CD4-positive, alpha-beta T cell (primary cell): ENCODE measurements at regions not wholly inside any gene's neighbourhood (a gene's known extent, or its start where the extent isn't known, plus 50 kb on each side); places are given as distances from the start of the nearest gene placed in this dataset.

ENCODE experiments used
- ATAC-seq: fragments of 200-7000 bp; cut with Tn5 transposase; one replicate; pipeline ENCODE4 v1.10.0; 2022; ENCODE audit warnings: mild to moderate bottlenecking; ENCODE audit not compliant: poor library complexity
- CTCF ChIA-PET: fragments of 350-600 bp; sonication (Branson Sonifier 250); formaldehyde crosslinking; loops from one replicate; lab custom pipeline; 2021; ENCODE audit warnings: antibody characterized with exemption, inconsistent platforms; lab: Charles Lee
- POLR2A ChIA-PET: fragments of 350-600 bp; sonication (Branson Sonifier 250); formaldehyde crosslinking; loops from one replicate; lab custom pipeline; 2021; ENCODE audit warnings: antibody characterized with exemption, inconsistent platforms; lab: Charles Lee
- DNase-seq, 14 experiments: peaks; one replicate each; pipeline ENCODE4 v3.0.0-alpha.2; 2013 to 2020; ENCODE audit warnings: mixed read lengths in 2 of 14
- H3K27ac ChIP-seq, 2 donors: one replicate each; pipeline versions ENCODE4 v1.5.1 to v1.7.0; 2013; ENCODE audit warnings: low read length in 2 of 2, low read depth in 1 of 2, mild to moderate bottlenecking in 1 of 2
- H3K27me3 ChIP-seq, 2 experiments: 1 replicate in 1 of 2; 2 replicates in 1 of 2; pipeline versions ENCODE4 v1.6.1 to v1.7.0; 2013; ENCODE audit warnings: low read length in 2 of 2, control low read depth in 1 of 2, mild to moderate bottlenecking in 1 of 2, moderate library complexity in 1 of 2; ENCODE audit not compliant: insufficient read depth in 2 of 2, control insufficient read depth in 1 of 2
- H3K36me3 ChIP-seq: one replicate; pipeline ENCODE4 v1.6.1; 2013; ENCODE audit warnings: low read length, control low read depth; ENCODE audit not compliant: insufficient read depth
- H3K4me1 ChIP-seq: one replicate; pipeline ENCODE4 v1.6.1; 2013; ENCODE audit warnings: low read length, control low read depth; ENCODE audit not compliant: insufficient read depth
- H3K4me3 ChIP-seq: one replicate; pipeline ENCODE4 v1.5.1; 2013; ENCODE audit warnings: mild to moderate bottlenecking, low read length, moderate library complexity
- H3K9me3 ChIP-seq, 2 experiments: 1 replicate in 1 of 2; 2 replicates in 1 of 2; pipeline versions ENCODE4 v1.6.1 to v1.7.0; 2013; ENCODE audit warnings: low read length in 2 of 2, mild to moderate bottlenecking in 2 of 2, control low read depth in 1 of 2, moderate library complexity in 1 of 2; ENCODE audit not compliant: control insufficient read depth in 1 of 2, insufficient read depth in 1 of 2
- H3K27ac Mint-ChIP-seq: one replicate; pipeline ENCODE4 v1.8.0; 2020; ENCODE audit warnings: mixed read lengths
- H3K27me3 Mint-ChIP-seq: one replicate; pipeline ENCODE4 v1.8.0; 2021; ENCODE audit warnings: mixed read lengths
- H3K36me3 Mint-ChIP-seq: one replicate; pipeline ENCODE4 v1.8.0; 2021; ENCODE audit warnings: low read depth, mixed read lengths
- H3K4me1 Mint-ChIP-seq: one replicate; pipeline ENCODE4 v1.8.0; 2021; ENCODE audit warnings: low read depth, mixed read lengths
- H3K4me3 Mint-ChIP-seq: one replicate; pipeline ENCODE4 v1.8.0; 2020; ENCODE audit warnings: mild to moderate bottlenecking, mixed read lengths
- H3K9me3 Mint-ChIP-seq: one replicate; pipeline ENCODE4 v1.8.0; 2020; ENCODE audit warnings: mixed read lengths
- intact Hi-C, 2 experiments: fragments of 100-400 bp; cut with DNase I in 1 of 2; cut with micrococcal nuclease in 1 of 2; formaldehyde crosslinking; loops; one replicate each; pipeline versions ENCODE4 v1.15.1 to v1.9.0; 2023 to 2025; cut with DNase I, micrococcal nuclease
- TF ChIP-seq, protein P1 (sequence below): fragments of 200-600 bp; IDR thresholded peaks from one replicate; pipeline ENCODE4 v1.8.0; 2022; ENCODE audit warnings: antibody characterized with exemption, mild to moderate bottlenecking

DNA sequence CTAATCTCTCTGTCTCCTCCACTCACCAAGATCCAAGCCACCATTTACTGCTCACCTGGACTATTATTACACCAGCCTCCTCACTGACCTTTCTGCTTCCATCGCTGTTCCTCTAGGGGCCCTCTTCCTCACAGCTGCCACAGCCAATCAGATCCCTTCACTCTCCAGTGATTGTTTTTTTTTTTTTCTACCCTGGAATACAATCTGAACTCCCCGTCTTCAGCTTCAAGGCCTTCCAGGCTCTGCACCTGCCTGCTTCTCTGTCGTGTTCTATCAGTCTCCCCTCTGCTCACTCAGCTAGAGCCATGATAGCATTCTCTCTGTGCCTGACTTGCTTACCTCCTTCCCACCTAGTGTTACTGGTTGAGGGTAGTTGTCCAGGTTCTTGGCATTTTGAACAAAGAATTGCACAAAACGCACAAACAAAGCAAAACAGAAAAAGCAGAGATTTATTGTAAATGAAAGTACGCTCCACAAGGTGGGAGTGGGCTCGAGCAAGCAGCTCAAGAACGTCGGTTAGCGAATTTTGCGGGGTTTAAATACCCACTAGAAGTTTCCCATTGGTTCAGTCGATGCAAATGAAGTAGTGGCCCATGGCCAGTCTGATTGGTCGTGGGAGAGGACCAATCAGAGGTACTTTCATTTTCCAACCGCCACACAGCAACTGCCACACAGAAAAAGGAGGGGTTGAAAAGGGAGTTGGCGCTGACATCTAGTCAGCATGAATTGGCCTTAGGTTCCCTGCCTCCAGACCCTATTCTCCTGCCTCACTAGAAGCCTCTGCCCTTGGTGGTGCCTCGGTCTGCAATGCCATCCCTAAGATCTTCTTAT lies 188.9 kb downstream of the TLE3 start:
- H3K4me1 Mint-ChIP-seq: no peaks in the 10 kb centered on the region
- no peaks in the 10 kb centered on the region for H3K36me3 Mint-ChIP-seq
- POLR2A ChIA-PET: no interaction called here
- H3K4me3 Mint-ChIP-seq: no peak overlapping the region
- no peak overlapping the region for H3K27ac Mint-ChIP-seq
- intact Hi-C loops: no loop called here
- Histone ChIP-seq H3K27me3 (no peaks in the 10 kb centered on the region), H3K9me3 (no peaks in the 10 kb centered on the region), H3K4me1 (no peaks in the 10 kb centered on the region), H3K4me3 (no peak overlapping the region), H3K36me3 (no peaks in the 10 kb centered on the region), H3K27ac (no peak overlapping the region)
- no peaks in the 10 kb centered on the region for H3K27me3 Mint-ChIP-seq
- no peak for DNase-seq
- CTCF ChIA-PET: no interaction called here
- TF ChIP-seq, protein P1, sequence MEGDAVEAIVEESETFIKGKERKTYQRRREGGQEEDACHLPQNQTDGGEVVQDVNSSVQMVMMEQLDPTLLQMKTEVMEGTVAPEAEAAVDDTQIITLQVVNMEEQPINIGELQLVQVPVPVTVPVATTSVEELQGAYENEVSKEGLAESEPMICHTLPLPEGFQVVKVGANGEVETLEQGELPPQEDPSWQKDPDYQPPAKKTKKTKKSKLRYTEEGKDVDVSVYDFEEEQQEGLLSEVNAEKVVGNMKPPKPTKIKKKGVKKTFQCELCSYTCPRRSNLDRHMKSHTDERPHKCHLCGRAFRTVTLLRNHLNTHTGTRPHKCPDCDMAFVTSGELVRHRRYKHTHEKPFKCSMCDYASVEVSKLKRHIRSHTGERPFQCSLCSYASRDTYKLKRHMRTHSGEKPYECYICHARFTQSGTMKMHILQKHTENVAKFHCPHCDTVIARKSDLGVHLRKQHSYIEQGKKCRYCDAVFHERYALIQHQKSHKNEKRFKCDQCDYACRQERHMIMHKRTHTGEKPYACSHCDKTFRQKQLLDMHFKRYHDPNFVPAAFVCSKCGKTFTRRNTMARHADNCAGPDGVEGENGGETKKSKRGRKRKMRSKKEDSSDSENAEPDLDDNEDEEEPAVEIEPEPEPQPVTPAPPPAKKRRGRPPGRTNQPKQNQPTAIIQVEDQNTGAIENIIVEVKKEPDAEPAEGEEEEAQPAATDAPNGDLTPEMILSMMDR: no peak
- no peaks in the 10 kb centered on the region for H3K9me3 Mint-ChIP-seq
- no peak for ATAC-seq

DNA sequence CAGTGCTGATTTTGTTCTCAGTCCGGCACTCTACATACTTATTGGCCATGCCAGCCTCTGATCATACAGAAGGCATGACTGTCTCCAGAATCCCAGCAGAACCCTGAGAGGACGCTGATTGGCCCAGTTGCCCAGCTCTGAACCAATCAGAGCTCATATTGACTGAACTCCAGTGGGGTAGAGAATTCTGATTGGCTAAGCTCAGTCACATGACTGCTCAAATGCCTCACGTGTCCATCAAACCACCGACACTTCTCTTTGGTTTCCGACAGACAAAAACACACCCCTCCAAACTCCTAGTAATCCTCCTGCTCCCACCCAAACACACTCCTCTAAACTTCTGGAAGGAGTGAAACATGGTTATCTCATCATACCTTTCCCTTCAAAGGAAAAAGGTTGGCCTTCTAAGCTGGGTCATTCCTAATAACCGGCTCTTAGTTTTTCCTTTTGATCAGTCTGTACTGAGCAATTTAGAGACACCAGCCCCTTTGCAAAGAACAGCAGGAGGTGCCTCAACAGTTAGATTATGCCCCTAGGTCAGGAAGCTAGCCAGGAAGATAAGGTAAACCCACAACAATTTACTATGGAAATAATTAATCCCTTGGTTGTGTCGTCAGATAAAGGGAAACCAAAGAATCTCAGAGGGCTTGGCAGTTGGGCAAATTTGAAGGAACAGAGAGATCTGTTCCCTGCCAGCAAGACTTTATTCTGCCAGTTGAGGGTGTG lies 187.8 kb downstream of the TLE3 start:
- no peaks in the 10 kb centered on the region for H3K27me3 ChIP-seq
- no peak overlapping the region for H3K27ac Mint-ChIP-seq
- intact Hi-C loops: no loop called here
- H3K27ac ChIP-seq: no peak overlapping the region
- H3K4me3 ChIP-seq: no peak overlapping the region
- H3K4me3 Mint-ChIP-seq: no peak overlapping the region
- ATAC-seq (no peak), DNase-seq (no peak)
- H3K27me3 Mint-ChIP-seq: no peaks in the 10 kb centered on the region
- ChIA-PET CTCF (no interaction called here), POLR2A (no interaction called here)
- no peaks in the 10 kb centered on the region for H3K4me1 Mint-ChIP-seq
- H3K9me3 ChIP-seq: no peaks in the 10 kb centered on the region
- no peaks in the 10 kb centered on the region for H3K4me1 ChIP-seq
- H3K9me3 Mint-ChIP-seq: no peaks in the 10 kb centered on the region
- H3K36me3 Mint-ChIP-seq: no peaks in the 10 kb centered on the region
- no peaks in the 10 kb centered on the region for H3K36me3 ChIP-seq
- TF ChIP-seq, protein P1: no peak

- Histone ChIP-seq H3K4me3 (no peak overlapping the region), H3K27me3 (no peaks in the 10 kb centered on the region), H3K36me3 (no peaks in the 10 kb centered on the region), H3K27ac (no peak overlapping the region), H3K9me3 (no peaks in the 10 kb centered on the region), H3K4me1 (no peaks in the 10 kb centered on the region)
- Mint-ChIP-seq H3K4me1 (no peaks in the 10 kb centered on the region), H3K4me3 (no peak overlapping the region), H3K36me3 (no peaks in the 10 kb centered on the region), H3K27me3 (no peaks in the 10 kb centered on the region), H3K9me3 (no peaks in the 10 kb centered on the region), H3K27ac (no peak overlapping the region)
- DNase-seq (no peak), ATAC-seq (no peak)
- intact Hi-C loops: no loop called here
- TF ChIP-seq, protein P1: no peak
- ChIA-PET CTCF (no interaction called here), POLR2A (no interaction called here)
Measured at GRCh38 chr15:69910514-69910913, 187.2 kb downstream of the TLE3 start.
